A549 (cell line): ENCODE measurements at regions not wholly inside any gene's neighbourhood (a gene's known extent, or its start where the extent isn't known, plus 50 kb on each side); places are given as distances from the start of the nearest gene placed in this dataset.

Experiments
- ATAC-seq, 2 experiments: fragments of 200-7000 bp in 1 of 2; fragments of >200 bp in 1 of 2; cut with Nextera tagmentation in 1 of 2; cut with Tn5 transposase in 1 of 2; 3 replicates each; pipeline versions ENCODE4 v1.8.0 to v1.9.1; 2018 to 2020; ENCODE audit warnings: mild to moderate bottlenecking in 1 of 2, moderate library complexity in 1 of 2
- CTCF ChIA-PET: fragments of 300-600 bp; sonication (Branson Sonifier 250); formaldehyde crosslinking; extraction: SDS; loops from one replicate; lab custom pipeline; 2021; ENCODE audit warnings: antibody characterized with exemption, inconsistent platforms; lab: Yijun Ruan, JAX
- POLR2A ChIA-PET: fragments of 350-600 bp; formaldehyde crosslinking; extraction: SDS; loops from one replicate; lab custom pipeline; 2021; ENCODE audit warnings: antibody characterized with exemption, inconsistent platforms; lab: Yijun Ruan, JAX
- DNase-seq, 2 experiments: peaks; one replicate each; pipeline versions ENCODE4 v3.0.0 to v3.0.0-alpha.2; 2011 to 2016; ENCODE audit warnings: low read depth in 1 of 2, low spot score in 1 of 2
- FAIRE-seq: peaks from 2 replicates; lab custom pipeline; 2011; peaks lifted over from hg19 to GRCh38; lab: Jason Lieb, UNC
- H3K27ac ChIP-seq, 2 experiments: fragments of >200 bp; sonication (Bioruptor Twin); formaldehyde crosslinking; 3 replicates each; pipeline ENCODE4 v1.5.1; 2016 to 2017
- H3K4me1 ChIP-seq: fragments of >200 bp; sonication (Bioruptor Twin); formaldehyde crosslinking; 3 replicates; pipeline ENCODE4 v1.6.1; 2016
- H3K4me2 ChIP-seq: fragments of >200 bp; sonication (Bioruptor Twin); formaldehyde crosslinking; 3 replicates; pipeline ENCODE4 v1.6.1; 2016
- H3K4me3 ChIP-seq: fragments of >200 bp; sonication (Bioruptor Twin); formaldehyde crosslinking; 3 replicates; pipeline ENCODE4 v1.5.1; 2016
- H3K9me3 ChIP-seq: fragments of >200 bp; sonication (Bioruptor Twin); formaldehyde crosslinking; 3 replicates; pipeline ENCODE4 v1.6.1; 2016
- ATOH8 ChIP-seq: fragments of 250-450 bp; sonication (Bioruptor Pico); IDR thresholded peaks from 2 replicates; pipeline ENCODE4 v1.5.0; 2020; ENCODE audit warnings: low read depth, mild to moderate bottlenecking, moderate library complexity
- CBX2 ChIP-seq: fragments of 200-600 bp; sonication (generic); IDR thresholded peaks from 2 replicates; pipeline ENCODE4 v1.6.1; 2016; ENCODE audit warnings: low read depth, mild to moderate bottlenecking, borderline replicate concordance
- CHD2 ChIP-seq: fragments of 150-350 bp; IDR thresholded peaks from 2 replicates; pipeline ENCODE4 v1.6.1; 2014; ENCODE audit warnings: low read length; ENCODE audit not compliant: partially characterized antibody
- EHF ChIP-seq: fragments of 250-450 bp; sonication (Bioruptor Pico); IDR thresholded peaks from 2 replicates; pipeline ENCODE4 v1.5.0; 2020; ENCODE audit warnings: mild to moderate bottlenecking
- GATA3 ChIP-seq: IDR thresholded peaks from 2 replicates; pipeline ENCODE4 v1.6.1; 2012; ENCODE audit warnings: borderline replicate concordance
- HEYL ChIP-seq: fragments of 250-450 bp; sonication (Bioruptor Pico); IDR thresholded peaks from 2 replicates; pipeline ENCODE4 v1.8.0; 2021; ENCODE audit warnings: mild to moderate bottlenecking, moderate library complexity
- HOXA7 ChIP-seq: fragments of 250-450 bp; sonication (Bioruptor Pico); IDR thresholded peaks from 2 replicates; pipeline ENCODE4 v1.5.0; 2020; ENCODE audit warnings: mild to moderate bottlenecking, moderate library complexity
- HOXB5 ChIP-seq: fragments of 250-450 bp; sonication (Bioruptor Pico); IDR thresholded peaks from 2 replicates; pipeline ENCODE4 v1.5.0; 2020; ENCODE audit warnings: mild to moderate bottlenecking, moderate library complexity
- KDM5A ChIP-seq: fragments of 200-600 bp; sonication (generic); IDR thresholded peaks from 2 replicates; pipeline ENCODE4 v1.6.1; 2016; ENCODE audit warnings: antibody characterized with exemption, mild to moderate bottlenecking
- POLR2A ChIP-seq: IDR thresholded peaks from 2 replicates; pipeline ENCODE4 v1.6.1; 2012; ENCODE audit warnings: mild to moderate bottlenecking, low read length
- RCOR1 ChIP-seq: fragments of 150-350 bp; IDR thresholded peaks from 2 replicates; pipeline ENCODE4 v1.6.1; 2014; ENCODE audit warnings: antibody characterized with exemption, low read length, low read depth
- RNF2 ChIP-seq: fragments of 200-600 bp; sonication (generic); IDR thresholded peaks from 2 replicates; pipeline ENCODE4 v1.6.1; 2016; ENCODE audit warnings: low read depth, mild to moderate bottlenecking, antibody characterized with exemption, moderate library complexity, borderline replicate concordance
- SMC3 ChIP-seq: fragments of >200 bp; sonication (Bioruptor Twin); formaldehyde crosslinking; IDR thresholded peaks from 3 replicates; pipeline ENCODE4 v1.6.1; 2018; ENCODE audit warnings: inconsistent platforms
- SREBF2 ChIP-seq: fragments of 450-650 bp; IDR thresholded peaks from 2 replicates; pipeline ENCODE4 v1.6.1; 2014; ENCODE audit warnings: mild to moderate bottlenecking, moderate library complexity
- TP53 ChIP-seq: fragments of 250-450 bp; sonication (Bioruptor Pico); IDR thresholded peaks from 2 replicates; pipeline ENCODE4 v1.5.0; 2021; ENCODE audit warnings: mild to moderate bottlenecking, moderate library complexity
- ZC3H11A ChIP-seq: fragments of 450-650 bp; IDR thresholded peaks from 2 replicates; pipeline ENCODE4 v1.6.1; 2014; ENCODE audit warnings: antibody characterized with exemption, mild to moderate bottlenecking
- WGBS: methylation state at CpG from one replicate; pipeline ENCODE4 v1.1.6; 2017; ENCODE audit errors: missing lambda C conversion rate; 5-methylcytosine and 5-hydroxymethylcytosine counted together
- TF ChIP-seq, protein P1 (sequence below): fragments of 200-600 bp; sonication (generic); IDR thresholded peaks from 2 replicates; pipeline ENCODE4 v1.6.1; 2016; ENCODE audit warnings: antibody characterized with exemption, mild to moderate bottlenecking, moderate library complexity
- TF ChIP-seq, protein P2 (sequence below): IDR thresholded peaks from 2 replicates; pipeline ENCODE4 v1.6.1; 2012

- ChIA-PET CTCF (no interaction called here), POLR2A (no interaction called here)
- Histone ChIP-seq H3K4me2 (no peak overlapping the region), H3K27ac (no peak overlapping the region), H3K4me1 (no peaks in the 10 kb centered on the region), H3K9me3 (no peaks in the 10 kb centered on the region), H3K4me3 (no peak overlapping the region)
- FAIRE-seq: no peak
- DNase-seq: no peak
- WGBS: 0% methylated on average over 1 of the region's 1 CpG
- TF ChIP-seq EHF (no peak), RNF2 (no peak), ZC3H11A (no peak), CBX2 (no peak), KDM5A (no peak), ATOH8 (CRISPR knock-in tag) (no peak)
- TF ChIP-seq, protein P1, sequence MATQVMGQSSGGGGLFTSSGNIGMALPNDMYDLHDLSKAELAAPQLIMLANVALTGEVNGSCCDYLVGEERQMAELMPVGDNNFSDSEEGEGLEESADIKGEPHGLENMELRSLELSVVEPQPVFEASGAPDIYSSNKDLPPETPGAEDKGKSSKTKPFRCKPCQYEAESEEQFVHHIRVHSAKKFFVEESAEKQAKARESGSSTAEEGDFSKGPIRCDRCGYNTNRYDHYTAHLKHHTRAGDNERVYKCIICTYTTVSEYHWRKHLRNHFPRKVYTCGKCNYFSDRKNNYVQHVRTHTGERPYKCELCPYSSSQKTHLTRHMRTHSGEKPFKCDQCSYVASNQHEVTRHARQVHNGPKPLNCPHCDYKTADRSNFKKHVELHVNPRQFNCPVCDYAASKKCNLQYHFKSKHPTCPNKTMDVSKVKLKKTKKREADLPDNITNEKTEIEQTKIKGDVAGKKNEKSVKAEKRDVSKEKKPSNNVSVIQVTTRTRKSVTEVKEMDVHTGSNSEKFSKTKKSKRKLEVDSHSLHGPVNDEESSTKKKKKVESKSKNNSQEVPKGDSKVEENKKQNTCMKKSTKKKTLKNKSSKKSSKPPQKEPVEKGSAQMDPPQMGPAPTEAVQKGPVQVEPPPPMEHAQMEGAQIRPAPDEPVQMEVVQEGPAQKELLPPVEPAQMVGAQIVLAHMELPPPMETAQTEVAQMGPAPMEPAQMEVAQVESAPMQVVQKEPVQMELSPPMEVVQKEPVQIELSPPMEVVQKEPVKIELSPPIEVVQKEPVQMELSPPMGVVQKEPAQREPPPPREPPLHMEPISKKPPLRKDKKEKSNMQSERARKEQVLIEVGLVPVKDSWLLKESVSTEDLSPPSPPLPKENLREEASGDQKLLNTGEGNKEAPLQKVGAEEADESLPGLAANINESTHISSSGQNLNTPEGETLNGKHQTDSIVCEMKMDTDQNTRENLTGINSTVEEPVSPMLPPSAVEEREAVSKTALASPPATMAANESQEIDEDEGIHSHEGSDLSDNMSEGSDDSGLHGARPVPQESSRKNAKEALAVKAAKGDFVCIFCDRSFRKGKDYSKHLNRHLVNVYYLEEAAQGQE: no peak
- TF ChIP-seq, protein P2, sequence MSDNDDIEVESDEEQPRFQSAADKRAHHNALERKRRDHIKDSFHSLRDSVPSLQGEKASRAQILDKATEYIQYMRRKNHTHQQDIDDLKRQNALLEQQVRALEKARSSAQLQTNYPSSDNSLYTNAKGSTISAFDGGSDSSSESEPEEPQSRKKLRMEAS: no peak
- ATAC-seq: no peak
Observed at GRCh38 chr7:10211016-10211415, 762.7 kb upstream of the PHF14 start.

DNA sequence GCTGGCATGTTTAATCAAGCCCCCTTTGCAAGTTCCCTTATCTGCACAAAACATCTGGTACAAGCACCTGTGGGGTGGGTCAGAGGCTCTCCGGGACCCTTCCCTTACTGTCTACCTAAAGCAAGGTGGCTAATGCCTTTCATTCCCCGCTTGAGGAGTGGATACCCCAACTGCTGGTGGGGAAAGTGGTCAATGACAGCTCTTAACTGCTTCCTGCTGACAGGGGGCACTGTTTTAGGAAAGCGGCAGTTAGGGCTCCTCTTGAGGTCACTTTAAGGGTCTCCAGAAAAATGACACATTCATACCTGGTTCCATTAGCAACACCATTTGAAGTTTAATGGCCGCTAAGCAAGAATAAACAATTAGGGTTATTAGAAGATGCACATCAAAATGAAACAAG, 761.8 kb upstream of the PHF14 start:
- no peak for DNase-seq
- CTCF ChIA-PET: no interaction called here
- POLR2A ChIA-PET: no interaction called here
- H3K4me2 ChIP-seq: no peak overlapping the region
- no peaks in the 10 kb centered on the region for H3K4me1 ChIP-seq
- no peak for ATAC-seq
- 10% methylated on average over 2 of the region's 4 CpGs for whole genome bisulfite sequencing
- FAIRE-seq: no peak
- H3K4me3 ChIP-seq: no peak overlapping the region
- TF ChIP-seq HOXB5 (CRISPR knock-in tag): no peak
- TF ChIP-seq POLR2A: no peak
- TF ChIP-seq HEYL (CRISPR knock-in tag): no peak
- TF ChIP-seq SREBF2: no peak
- no peak for TF ChIP-seq TP53 (CRISPR knock-in tag)
- TF ChIP-seq CHD2: no peak
- TF ChIP-seq SMC3: no peak
- TF ChIP-seq, protein P1: no peak
- TF ChIP-seq RNF2: no peak
- no peak for TF ChIP-seq HOXA7 (CRISPR knock-in tag)
- TF ChIP-seq RCOR1: no peak
- no peak for TF ChIP-seq KDM5A
- no peak for TF ChIP-seq GATA3
- no peaks in the 10 kb centered on the region for H3K9me3 ChIP-seq
- no peak overlapping the region for H3K27ac ChIP-seq
